Activated CD8-positive, alpha-beta memory T cell treated with anti-CD3 and anti-CD28 coated beads for 1 hour (primary cell): ENCODE measurements at regions not wholly inside any gene's neighbourhood (a gene's known extent, or its start where the extent isn't known, plus 50 kb on each side); places are given as distances from the start of the nearest gene placed in this dataset.

Experiments used
- DNase-seq, 2 donors: peaks; one replicate each; pipeline ENCODE4 v3.0.0-alpha.2; 2020; ENCODE audit warnings: low read depth in 1 of 2; ENCODE audit errors: extremely low read depth in 1 of 2

DNA sequence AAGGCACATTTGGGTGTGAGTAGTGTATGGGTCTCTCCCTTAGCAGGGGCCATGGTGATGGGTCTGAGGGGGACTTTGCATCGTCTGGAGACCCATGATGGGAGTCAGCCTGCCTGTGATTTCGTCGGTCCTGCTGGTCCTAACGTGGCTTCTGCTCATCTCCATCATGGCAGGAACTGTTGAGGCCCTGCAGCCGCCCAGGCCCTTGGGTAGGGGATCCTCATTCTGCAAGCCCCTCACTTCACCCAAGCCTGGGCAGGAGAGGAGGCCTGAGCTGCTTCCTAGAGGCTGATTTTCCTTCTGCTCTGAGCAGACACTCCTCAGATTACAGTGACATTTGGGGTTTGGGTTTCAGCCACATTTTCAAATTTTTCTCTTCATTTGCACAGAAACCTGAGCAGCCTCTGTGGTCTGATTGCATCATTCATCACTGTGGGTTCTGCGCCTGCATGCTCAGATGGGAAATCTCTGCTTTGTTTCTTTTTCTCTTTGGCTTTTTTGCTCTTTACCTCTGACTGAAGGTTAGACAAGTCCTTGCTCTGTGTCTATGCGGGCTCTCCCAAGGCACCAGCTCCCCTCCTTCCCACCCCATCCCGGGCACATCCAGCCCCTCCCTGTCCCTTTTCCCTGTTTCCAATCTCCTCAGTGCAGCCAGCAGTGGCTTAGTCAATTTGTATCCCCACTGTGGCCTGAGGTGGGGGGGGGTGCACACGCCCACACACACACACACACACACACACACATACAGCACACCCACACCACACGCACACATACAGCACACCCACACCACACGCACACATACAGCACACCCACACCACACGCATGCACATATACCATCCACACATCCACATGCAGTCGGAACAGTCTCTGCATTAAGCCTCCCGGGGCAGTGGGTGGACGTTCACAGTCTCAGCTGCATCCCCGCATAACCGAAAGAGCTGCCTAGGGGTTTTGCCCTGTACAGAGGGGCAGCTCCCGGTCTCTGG is 305.4 kb upstream of the HS6ST1 start:
- DNase-seq: no peak

DNA sequence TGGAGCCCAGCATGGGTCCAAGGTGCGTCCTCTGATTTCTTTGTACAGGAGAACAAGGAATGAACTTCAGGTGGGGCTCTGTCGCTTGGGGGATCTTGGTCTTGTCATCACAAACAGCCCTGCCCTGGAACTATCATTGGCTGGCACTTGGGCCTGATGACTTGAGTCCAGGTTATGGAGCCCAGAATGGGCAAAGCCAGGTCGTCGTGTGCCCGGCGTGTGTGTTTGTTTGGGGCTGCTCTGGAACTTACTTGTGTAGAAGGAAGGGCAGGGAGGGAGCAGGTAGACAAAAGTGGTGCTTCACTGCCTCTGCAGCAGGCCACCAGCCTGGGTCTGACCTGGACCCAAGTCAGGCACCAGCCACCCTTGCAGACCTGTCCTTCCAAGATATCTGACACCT is 306.3 kb upstream of the HS6ST1 start:
- DNase-seq: no peak

DNA sequence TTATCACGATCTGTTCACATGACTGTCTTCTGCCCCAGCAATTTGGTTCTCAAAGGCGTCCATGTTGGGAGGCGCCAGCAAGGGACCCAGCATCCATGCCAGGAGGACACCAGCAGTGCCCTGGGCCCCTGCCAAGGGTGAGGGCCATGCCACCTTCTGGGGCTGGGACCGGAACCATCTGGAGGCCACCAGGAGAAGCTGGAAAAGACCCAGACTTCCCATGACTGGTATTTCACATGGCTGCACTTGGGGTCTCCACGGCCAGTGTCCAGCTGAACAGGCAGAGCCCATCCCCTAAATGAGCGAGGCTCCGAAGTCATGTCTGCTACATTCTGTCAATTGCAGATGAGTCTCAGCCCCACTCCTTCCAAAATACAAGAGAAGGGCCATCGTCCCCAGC is 306.8 kb upstream of the HS6ST1 start:
- DNase-seq: no peak

DNA sequence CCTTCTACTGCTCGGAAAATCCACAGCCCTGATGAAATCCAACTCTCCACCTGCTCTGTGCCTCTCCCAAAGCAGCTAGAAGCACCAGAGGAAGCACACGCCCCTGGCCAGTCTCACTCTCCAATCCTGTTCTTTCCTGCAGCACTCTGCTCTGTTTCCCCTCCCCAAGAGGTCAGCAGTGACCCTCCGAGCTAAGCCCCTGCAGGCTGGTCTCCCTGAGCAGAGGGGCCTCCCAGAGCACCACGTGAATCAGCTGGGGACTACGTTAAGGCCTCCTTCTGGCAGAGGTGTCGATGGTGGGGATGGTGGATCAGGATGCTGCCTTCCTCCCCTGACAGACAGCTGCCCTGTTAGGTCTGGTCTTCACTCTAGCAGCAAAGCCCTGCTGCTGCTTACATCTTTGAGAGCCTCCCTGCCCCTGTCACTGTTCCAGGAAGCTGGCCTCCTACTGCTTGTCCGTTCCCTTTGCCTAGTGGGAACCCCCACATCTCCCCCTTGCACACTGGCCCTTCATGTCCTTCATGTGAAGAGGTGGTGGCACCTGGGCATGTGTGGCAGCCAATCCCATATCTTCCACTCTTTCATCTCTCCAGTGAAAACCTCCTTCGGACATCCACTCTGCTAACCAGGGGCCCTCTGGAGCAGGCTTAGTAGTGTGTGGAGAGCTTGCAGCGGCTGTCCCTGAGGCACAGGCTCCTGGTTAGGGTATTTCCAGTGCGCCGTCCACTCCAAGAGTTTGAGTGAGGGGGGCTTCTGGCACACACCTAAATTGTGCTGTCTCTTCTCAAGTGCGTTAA is 307.5 kb upstream of the HS6ST1 start:
- DNase-seq: no peak

DNA sequence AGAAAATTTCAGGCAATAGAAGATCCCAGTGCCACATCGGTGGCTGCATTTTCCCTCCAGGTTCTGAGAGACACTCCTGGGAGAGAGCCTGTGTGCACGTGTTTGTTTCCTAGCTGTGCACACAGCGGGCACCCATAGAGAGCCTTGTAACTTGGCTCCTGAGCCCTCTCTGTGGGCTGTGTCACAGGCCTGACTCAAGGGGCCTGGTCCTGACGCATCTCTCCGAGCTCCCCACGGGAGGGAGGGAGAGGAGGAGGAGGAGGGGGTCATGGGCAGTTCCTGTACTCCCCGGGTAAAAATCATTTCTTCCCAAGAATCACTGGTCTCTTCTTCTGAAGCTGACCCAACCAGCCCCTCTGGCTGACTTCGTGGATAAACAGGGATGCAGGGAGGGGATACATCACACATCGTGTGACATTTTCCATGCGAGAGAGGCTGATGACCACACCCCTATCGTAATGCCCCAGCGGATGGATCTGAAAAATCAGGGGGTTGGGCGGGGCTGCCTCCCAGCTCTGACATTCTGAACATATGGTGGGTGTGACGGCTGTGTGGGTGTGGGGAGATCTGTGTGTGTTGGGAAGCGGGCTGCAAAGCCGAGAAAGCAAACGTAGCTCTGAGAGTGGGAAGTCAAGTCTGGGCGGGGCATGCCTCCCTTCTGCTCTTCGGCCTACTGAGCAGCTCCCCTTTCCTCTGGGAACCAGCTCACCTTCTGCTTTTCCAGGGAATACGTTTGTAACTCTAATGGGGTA is 308.3 kb upstream of the HS6ST1 start:
- DNase-seq: no peak

DNA sequence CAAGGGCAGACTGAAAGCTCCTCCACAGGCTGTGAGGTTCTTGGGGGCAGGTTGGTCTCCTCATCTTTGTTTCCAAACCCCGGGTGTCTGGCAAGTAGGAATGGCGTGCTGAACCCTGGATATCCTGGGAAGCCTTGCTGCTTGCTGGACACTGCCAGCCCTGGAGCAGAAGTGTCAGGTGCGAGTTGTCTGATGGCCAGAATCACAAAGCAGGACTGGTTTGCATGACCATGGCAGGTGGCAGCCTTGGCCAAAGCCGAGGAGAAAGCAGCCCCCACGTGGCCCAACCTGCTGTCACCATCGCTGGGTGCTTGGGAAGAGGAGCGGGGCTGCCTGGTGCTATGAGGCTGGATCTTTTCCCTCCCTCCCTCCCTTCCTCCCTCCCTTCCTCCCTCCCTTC is 309.5 kb upstream of the HS6ST1 start:
- no peak for DNase-seq

DNA sequence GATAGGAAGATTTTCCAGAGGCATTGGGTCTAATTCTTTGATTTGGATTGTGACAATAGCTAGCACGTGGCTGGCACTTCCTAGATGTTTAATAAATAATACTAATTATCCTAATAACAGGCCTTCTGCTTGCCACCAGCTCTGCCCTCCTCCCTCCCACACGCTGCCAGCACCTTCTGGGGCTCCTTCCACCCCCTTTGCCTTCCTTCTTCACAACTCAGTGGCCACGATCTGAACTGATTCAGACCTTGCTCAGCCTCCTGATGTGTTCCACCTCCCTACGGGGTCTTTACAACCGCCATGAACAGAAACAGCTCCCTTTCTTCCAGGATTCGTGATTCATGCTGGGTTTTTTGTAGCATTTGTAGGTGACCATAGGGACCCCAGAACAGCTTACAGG is 310.3 kb upstream of the HS6ST1 start:
- no peak for DNase-seq

DNA sequence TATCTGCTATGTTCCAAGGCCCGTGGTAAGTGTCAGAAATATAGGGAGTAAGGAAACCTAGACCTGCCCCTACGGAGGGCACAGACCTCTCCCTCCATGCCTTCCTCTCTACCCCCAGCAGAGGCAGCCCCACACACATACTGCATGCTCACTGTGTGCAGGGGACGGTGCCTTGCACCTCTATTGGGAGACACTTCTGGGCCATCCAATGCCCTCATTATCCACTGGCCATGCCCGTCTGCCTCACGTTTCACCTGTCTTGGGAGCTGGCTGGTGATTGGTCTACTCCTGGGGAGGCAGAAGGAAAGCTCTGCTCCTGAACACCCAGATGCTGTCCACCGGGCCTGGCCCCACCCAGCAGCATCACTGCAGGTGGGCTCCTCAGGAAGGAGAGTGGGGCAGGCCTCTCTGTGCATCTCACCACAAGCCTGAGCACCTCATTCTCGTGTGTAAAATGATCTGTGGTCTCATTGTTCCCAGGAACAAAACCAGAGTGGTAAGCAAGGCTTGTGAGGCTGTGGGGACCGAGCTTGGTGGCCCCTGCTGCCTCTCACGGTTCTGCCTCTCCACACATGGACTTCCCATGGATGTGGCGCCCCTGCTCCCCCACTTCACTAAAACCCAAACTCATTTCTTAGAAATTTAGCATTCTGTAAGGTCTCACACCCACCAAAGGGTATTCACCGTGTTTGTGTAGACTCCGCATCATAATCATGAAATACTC is 312.5 kb upstream of the HS6ST1 start:
- DNase-seq: no peak

DNA sequence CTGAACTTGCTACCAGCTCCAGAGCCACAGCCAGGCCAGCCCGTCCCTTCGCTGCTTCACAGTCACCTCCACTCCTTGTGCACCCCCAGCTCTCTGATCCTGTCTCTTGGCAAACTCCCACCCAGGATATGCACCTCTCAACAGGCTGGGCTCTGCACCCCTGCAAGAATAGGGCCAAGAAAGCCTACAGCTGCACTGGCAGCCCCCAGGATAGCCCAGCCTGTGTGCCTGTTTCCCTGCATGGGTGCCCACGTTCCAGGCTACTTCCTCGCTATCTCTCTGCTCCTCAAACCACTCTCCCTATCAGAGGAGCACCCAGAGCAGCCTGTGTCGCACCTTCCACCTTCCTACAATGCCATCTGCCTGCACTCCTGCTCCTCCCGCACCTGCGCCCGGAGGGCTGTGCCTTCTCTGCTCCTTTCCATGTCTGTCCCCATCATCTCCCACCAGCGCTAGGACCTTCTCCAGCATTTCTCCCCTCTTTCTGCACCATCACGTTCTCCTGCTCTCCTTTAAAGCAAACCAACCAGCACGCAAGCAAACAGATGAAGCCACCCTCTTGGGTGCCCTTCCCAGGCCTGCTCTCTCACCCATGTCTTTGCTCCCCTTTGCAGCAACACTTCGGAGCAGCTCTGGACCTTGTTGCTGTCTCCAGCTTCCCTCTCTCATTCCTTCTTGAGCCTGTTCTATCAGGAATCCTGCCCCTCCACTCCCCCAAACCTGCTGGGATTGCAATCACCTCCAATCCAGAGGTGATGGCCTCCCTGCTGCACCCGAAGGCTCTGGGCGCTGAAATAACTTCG is 313.2 kb upstream of the HS6ST1 start:
- no peak for DNase-seq

DNA sequence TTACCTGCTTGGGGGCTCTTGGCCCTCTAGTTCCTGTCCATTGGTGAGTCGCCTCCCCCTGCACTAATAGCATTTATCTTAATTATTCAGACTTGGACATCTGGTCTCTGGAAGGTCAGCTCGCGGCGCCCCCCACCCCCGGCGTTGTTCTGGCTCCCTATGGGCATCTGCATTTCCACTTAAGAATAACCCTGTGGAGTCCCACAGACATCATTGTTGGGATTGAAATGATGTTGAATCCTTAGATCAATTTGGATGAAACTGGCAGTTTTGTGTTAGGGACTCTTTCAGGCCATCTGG is 313.8 kb upstream of the HS6ST1 start:
- DNase-seq: no peak

DNA sequence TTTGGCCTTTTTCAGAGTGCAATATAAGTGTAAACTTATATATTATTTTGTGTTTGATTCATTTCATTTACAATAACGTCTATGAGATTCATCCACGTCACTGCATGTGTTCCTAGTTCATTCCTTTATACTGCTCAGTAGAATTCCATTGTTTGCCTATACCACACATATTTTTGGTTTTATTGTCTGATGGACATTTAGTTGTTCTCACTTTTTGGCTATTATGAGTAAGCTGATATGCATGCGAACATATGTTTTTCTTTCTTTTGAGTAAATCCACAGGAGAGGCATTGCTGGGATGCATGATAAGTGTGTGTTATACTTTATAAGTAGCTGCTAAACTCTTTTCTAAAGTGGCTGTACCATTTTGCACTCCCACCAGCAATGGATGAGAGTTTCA is 314.8 kb upstream of the HS6ST1 start:
- no peak for DNase-seq

DNA sequence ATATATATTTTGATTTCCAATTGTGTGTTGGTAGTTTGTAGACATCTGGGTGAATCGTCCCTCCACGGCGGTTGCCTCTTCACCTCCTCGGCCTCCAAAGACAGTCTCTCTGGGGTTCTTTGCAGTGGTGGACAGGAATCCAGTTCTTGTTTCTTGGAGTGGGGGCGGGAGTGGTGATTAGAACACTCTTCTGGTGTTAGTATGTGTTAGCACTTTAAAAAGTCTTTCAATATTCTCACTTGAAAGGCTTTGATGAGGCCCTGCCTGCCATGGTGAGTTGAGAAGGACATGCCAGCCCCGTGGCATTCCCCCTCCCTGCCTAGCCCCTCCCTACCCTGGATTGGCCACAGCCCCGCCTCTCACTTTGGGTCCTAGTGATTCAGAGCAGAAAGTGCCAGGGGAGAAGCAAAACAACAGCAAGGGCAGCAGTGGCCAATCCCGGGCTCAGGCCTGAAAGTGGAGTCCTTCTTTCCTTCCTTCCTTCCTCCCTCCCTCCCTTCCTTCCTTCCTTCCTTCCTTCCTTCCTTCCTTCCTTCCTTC is 316.8 kb upstream of the HS6ST1 start:
- no peak for DNase-seq

DNA sequence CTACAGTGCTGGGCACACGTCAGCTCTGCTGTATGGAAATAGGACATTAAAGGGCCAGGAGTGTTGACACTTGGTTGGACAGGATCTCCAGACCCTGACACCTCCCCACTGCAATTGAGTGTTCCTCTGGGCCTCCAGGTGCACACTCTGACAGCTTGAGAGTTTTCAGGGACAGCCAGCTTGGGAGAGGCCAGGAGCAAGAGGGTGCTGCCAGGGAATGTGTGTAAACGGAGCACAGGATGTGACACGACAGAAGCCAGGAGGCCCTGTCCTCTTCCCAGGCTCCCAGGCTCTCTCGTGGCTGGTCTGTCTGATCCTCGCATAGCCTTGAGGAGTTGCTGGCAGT is 318.1 kb upstream of the HS6ST1 start:
- DNase-seq: no peak

DNA sequence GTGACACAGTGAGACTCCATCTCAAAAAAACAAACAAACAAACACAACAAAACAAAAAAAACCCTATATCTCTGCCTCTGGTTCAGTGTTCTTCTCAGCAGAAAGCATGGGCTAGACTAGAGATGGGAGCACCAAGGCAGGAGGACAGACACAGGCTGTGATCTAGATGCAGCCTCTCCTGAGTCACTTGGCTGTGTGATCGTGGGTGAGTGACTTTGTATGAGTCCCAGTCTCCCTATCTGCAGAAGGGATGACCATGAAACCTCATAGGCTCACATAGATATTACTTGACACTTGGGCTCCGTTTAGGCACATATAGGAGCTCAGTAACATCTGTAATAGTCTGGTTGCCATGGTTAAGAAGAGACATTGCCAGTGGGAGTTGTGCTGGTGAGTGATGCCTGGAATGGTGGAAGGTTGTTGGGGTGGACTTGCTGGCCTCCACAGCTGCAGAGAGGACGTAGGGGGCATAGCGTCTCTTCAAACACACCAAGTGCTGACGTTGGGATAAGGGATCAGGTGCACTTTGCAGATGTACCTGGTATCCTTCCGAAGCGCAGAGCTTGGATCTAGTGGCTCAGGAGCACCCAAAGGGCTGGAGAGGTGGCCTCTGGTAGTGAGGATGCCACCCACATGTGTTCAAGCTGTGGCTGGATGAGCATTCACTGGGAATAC is 318.9 kb upstream of the HS6ST1 start:
- DNase-seq: no peak

DNA sequence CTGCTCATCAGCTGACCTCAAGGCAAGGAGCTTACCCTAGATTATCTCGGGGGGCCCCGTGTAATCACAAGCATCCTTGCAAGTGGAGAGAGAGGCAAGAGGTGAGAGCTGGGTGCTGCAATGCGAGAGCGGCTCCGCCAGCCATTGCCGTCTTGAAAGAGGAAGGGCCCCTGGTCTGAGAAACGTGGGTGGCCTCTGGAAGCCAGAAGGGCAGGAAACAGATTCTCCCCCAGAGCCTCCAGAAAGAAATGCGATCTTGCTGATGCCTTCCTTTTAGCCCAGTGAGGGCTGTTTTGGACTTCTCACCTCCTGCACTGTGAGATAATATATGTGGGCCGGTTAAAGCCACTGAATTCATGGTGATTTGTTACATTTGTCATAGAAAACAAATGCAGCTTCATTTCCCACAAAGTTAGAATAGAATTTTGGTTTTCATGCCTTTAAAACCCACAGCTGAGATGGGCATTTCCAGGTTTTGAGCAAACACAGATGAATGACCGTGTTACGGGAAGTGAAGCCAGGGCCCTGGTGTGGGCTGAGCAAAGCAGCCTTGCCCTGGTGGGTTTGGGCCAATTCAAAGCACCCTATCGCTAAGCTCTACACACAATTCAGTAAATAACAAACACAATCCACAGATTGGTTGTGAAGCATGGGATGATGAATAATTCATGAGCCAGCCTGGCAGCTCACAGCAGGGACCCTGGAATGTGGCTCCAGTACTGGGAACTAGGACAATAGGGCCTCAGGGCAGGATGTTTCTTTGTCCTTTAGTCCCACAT is 319.9 kb upstream of the HS6ST1 start:
- DNase-seq: no peak

DNA sequence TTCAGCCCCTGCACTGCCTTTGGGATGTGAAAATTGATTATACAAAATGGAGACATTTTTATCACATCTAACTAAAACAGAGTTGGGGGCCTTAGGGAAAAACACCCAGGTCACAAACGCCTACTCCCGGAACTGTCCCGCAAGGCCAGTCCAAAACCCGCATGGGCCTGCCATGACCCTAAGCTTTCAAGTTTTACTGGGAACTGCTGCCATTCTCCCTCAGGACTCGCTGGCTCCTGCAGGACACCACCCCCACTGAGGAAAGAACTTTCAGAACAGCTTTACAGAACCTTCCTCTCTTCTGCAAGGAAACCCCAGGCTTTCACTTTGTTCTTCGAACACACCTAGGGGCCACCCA is 320.4 kb upstream of the HS6ST1 start:
- no peak for DNase-seq

DNA sequence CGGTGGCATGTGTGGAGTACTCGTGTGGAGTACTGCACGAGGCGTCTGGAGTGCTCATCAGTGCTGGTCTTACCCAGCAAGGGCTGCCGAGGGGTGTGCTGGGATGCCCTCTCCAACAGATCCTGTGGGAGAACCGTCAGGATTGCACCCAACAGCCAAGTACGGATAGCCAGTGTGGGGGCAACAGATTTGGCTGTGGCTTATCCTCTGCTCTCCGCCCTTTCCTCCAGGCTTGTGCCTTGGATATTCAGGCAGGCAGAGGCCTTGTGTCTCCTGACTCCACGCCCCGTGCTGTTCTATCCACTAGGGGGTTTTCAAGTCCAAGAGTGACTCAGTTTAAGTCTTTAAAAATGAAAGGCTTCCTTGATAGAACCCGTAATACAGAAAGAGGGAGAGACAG is 321.0 kb upstream of the HS6ST1 start:
- DNase-seq: no peak

DNA sequence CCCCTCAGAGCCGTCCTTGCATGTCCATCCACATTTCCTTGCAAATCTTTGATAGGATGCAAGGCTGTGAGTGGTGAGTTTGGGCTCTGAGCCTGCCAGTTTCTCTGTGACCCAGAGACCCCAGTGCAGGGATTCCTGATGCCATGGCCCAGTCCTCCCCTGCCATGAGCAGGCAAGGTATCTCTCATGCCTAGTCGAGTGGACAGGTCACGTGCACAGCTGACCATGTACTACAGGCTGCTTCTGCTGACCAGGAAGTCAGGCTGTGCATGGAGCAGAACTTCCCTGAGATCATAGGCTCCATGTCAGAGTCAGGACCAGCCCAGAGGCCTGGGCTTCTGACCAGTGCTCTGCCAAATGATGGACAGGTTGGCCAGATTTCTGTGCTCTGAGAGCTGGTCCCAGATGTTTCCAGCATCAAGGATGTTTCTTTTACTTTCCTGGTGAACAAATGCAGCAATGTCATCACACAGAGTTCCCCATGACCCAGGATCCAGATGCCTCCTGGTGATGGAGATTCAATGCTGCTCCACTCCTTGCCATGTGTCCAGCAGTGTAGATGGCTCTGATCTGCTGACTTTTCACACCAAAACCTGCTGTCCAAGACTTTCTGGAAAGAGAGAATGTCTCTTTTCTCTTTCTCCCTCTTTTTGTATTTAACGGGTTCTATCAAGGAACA is 321.6 kb upstream of the HS6ST1 start:
- DNase-seq: no peak
